K562 (cell line): ENCODE measurements at regions not wholly inside any gene's neighbourhood (a gene's known extent, or its start where the extent isn't known, plus 50 kb on each side); places are given as distances from the start of the nearest gene placed in this dataset.

Experiments used
- ATAC-seq: fragments of 200-7000 bp; cut with Tn5 transposase; 3 replicates; pipeline ENCODE4 v1.9.1; 2020; ENCODE audit warnings: moderate library complexity
- BruUV-seq: library from RNA; stranded (reverse); fragments of 400-500 nt; replicated peaks from 2 replicates; lab custom pipeline; 2021; lab: Mats Ljungman, UMichigan
- CTCF ChIA-PET: fragments of 300-600 bp; formaldehyde crosslinking; extraction: SDS; loops from one replicate; lab custom pipeline; 2021; ENCODE audit warnings: low intra/inter-chr PET ratio; lab: Yijun Ruan, JAX
- POLR2A ChIA-PET: fragments of 300-600, 350-650 bp; sonication (Branson Sonifier 250); formaldehyde crosslinking; extraction: SDS; loops from one replicate; lab custom pipeline; 2021; ENCODE audit warnings: antibody characterized with exemption, inconsistent platforms; lab: Yijun Ruan, JAX
- DNase-seq, 4 experiments: peaks; one replicate each; pipeline versions ENCODE4 v3.0.0 to v3.0.0-alpha.2; 2011 to 2018; ENCODE audit warnings: low spot score in 3 of 4, mixed read lengths in 3 of 4; ENCODE audit errors: extremely low read depth in 1 of 4
- FAIRE-seq: peaks from 2 replicates; lab custom pipeline; 2011; peaks lifted over from hg19 to GRCh38; lab: Jason Lieb, UNC
- H2AFZ ChIP-seq: 2 replicates; pipeline ENCODE4 v1.6.0; 2011; ENCODE audit warnings: low read depth, low read length, control low read depth, inconsistent platforms
- H3K27ac ChIP-seq: fragments of 200-600 bp; 3 replicates; pipeline ENCODE4 v1.8.0; 2011; ENCODE audit warnings: low read depth, mild to moderate bottlenecking, control low read depth, inconsistent platforms, low read length, moderate library complexity, mixed read lengths; ENCODE audit errors: extremely low read depth
- H3K27me3 ChIP-seq, 2 experiments: fragments of 300-600 bp in 1 of 2; 2 replicates in 1 of 2; 3 replicates in 1 of 2; pipeline versions ENCODE4 v1.6.0 to v1.8.0; 2011; ENCODE audit warnings: inconsistent platforms in 2 of 2, low read length in 2 of 2, mild to moderate bottlenecking in 1 of 2, mixed read lengths in 1 of 2, moderate library complexity in 1 of 2; ENCODE audit not compliant: control insufficient read depth in 2 of 2, insufficient read depth in 2 of 2
- H3K36me3 ChIP-seq: fragments of 300-600 bp; 3 replicates; pipeline ENCODE4 v1.8.0; 2011; ENCODE audit warnings: mild to moderate bottlenecking, low read length, inconsistent platforms; ENCODE audit not compliant: control insufficient read depth, insufficient read depth
- H3K4me1 ChIP-seq, 2 experiments: fragments of 200-600 bp in 1 of 2; replicated peaks in 1 of 2; 2 replicates in 1 of 2; 3 replicates in 1 of 2; pipeline versions ENCODE4 v1.5.1 to v1.8.0; 2011; ENCODE audit warnings: inconsistent platforms in 2 of 2, low read length in 2 of 2, mild to moderate bottlenecking in 1 of 2, mixed read lengths in 1 of 2, moderate library complexity in 1 of 2; ENCODE audit not compliant: control insufficient read depth in 2 of 2, insufficient read depth in 2 of 2
- H3K4me2 ChIP-seq: 2 replicates; pipeline ENCODE4 v1.6.1; 2011; ENCODE audit warnings: low read length, control low read depth, inconsistent platforms, mixed read lengths; ENCODE audit not compliant: insufficient read depth
- H3K4me3 ChIP-seq: fragments of 200-600 bp; sonication (generic), shearing (Covaris generic); 2 replicates; pipeline ENCODE4 v1.5.1; 2016; ENCODE audit warnings: control low read depth, inconsistent platforms
- H3K79me2 ChIP-seq: fragments of 200-600 bp; 3 replicates; pipeline ENCODE4 v1.8.0; 2011; ENCODE audit warnings: low read length, inconsistent platforms; ENCODE audit not compliant: control insufficient read depth, insufficient read depth
- H3K9ac ChIP-seq, 2 experiments: 2 replicates each; pipeline versions ENCODE4 v1.6.0 to v1.6.1; 2011; ENCODE audit warnings: low read depth in 2 of 2, low read length in 2 of 2, control low read depth in 1 of 2, inconsistent platforms in 1 of 2, mild to moderate bottlenecking in 1 of 2, mixed read lengths in 1 of 2; ENCODE audit not compliant: insufficient read depth in 1 of 2
- H3K9me1 ChIP-seq: one replicate; pipeline ENCODE4 v1.6.0; 2011; ENCODE audit warnings: inconsistent platforms, mild to moderate bottlenecking, low read length, moderate library complexity; ENCODE audit not compliant: control insufficient read depth, insufficient read depth
- H3K9me3 ChIP-seq: replicated peaks from 2 replicates; pipeline ENCODE4 v1.5.1; 2011; ENCODE audit warnings: low read depth, low read length, inconsistent platforms; ENCODE audit not compliant: control insufficient read depth, insufficient read depth
- H4K20me1 ChIP-seq: replicated peaks from 2 replicates; pipeline ENCODE4 v1.6.1; 2011; ENCODE audit warnings: low read length, inconsistent platforms, mixed read lengths; ENCODE audit not compliant: control insufficient read depth, insufficient read depth
- BMI1 ChIP-seq: fragments of 150-350 bp; IDR thresholded peaks from 2 replicates; pipeline ENCODE4 v1.6.1; 2014; ENCODE audit warnings: low read length
- CTBP1 ChIP-seq: fragments of 450-650 bp; IDR thresholded peaks from 2 replicates; pipeline ENCODE4 v1.6.1; 2016; ENCODE audit warnings: borderline replicate concordance
- MEF2D ChIP-seq: conservative IDR thresholded peaks from 2 replicates; pipeline ENCODE4 v1.6.1; 2016; ENCODE audit warnings: low read depth, missing genetic modification characterization, missing compliant biosample characterization
- POLR2A ChIP-seq: fragments of 450-650 bp; conservative IDR thresholded peaks from 2 replicates; pipeline ENCODE4 v1.6.1; 2016
- PTRF ChIP-seq: fragments of 450-650 bp; IDR thresholded peaks from 2 replicates; pipeline ENCODE4 v1.6.1; 2016; ENCODE audit warnings: mild to moderate bottlenecking, missing genetic modification characterization, missing compliant biosample characterization
- SREBF2 ChIP-seq: sonication (generic); formaldehyde crosslinking; IDR thresholded peaks from 2 replicates; pipeline ENCODE4 v1.4.0; 2020; ENCODE audit warnings: mild to moderate bottlenecking, missing genetic modification reagents
- ZNF217 ChIP-seq: sonication (generic); formaldehyde crosslinking; IDR thresholded peaks from 2 replicates; pipeline ENCODE4 v1.8.0; 2022; ENCODE audit warnings: mild to moderate bottlenecking, missing genetic modification reagents
- ZNF239 ChIP-seq: fragments of 250-450 bp; sonication (Bioruptor Pico); IDR thresholded peaks from 2 replicates; pipeline ENCODE4 v1.4.0; 2020; ENCODE audit warnings: mild to moderate bottlenecking
- ZNF282 ChIP-seq: sonication (generic); formaldehyde crosslinking; IDR thresholded peaks from 2 replicates; pipeline ENCODE4 v1.8.1; 2023; ENCODE audit warnings: missing genetic modification reagents
- WGBS: fragments of 100-300 bp; shearing (Covaris generic); methylation state at CpG from one replicate; pipeline ENCODE4 v1.1.6; 2016; ENCODE audit warnings: low coverage, mixed read lengths; ENCODE audit not compliant: insufficient coverage; ENCODE audit errors: missing lambda C conversion rate; 5-methylcytosine and 5-hydroxymethylcytosine counted together
- in situ Hi-C: fragments of 300-500 bp; cut with MboI; formaldehyde crosslinking; loops from 4 replicates; pipeline ENCODE4 v1.15.0; 2018; ENCODE audit warnings: inconsistent platforms, mixed read lengths
- intact Hi-C: fragments of 100-400 bp; cut with micrococcal nuclease; formaldehyde crosslinking; loops from 2 replicates; pipeline ENCODE4 v1.14.2; 2022
- TF ChIP-seq, protein P1 (sequence below): fragments of 250-450 bp; sonication (Bioruptor Pico); IDR thresholded peaks from 2 replicates; pipeline ENCODE4 v1.8.0; 2021; ENCODE audit warnings: moderate library complexity, mild to moderate bottlenecking, inconsistent platforms
- TF ChIP-seq, protein P2 (sequence below): sonication (generic); formaldehyde crosslinking; IDR thresholded peaks from 2 replicates; pipeline ENCODE4 v1.8.1; 2023; ENCODE audit warnings: mild to moderate bottlenecking, missing genetic modification reagents
- TF ChIP-seq, protein P3 (sequence below): fragments of 450-650 bp; formaldehyde crosslinking; IDR thresholded peaks from 2 replicates; pipeline ENCODE4 v1.4.0; 2020; ENCODE audit warnings: mild to moderate bottlenecking
- TF ChIP-seq, protein P4 (sequence below): sonication (generic); formaldehyde crosslinking; IDR thresholded peaks from 2 replicates; pipeline ENCODE4 v1.8.0; 2022; ENCODE audit warnings: mild to moderate bottlenecking, missing genetic modification reagents

DNA sequence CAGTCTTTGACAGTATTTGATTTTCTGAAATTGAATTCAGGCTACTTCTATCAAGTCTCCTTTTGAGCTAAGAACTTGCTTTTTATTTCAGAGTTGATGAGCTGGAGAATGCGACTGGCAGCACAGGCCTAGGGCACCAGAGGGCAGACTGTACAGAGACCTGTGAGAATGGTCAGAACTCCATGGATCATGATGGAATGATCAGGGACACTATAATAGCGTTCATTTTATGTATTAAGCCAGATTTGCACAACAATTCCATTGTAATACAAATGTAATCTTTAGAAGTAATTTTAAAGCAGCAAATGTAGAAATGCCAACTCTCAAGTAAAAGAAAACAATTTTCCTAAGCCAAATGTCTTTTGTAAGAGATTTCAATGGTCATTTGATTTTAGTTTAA, 902.4 kb downstream of the NR2F1-AS1 start (continued):
- TF ChIP-seq, protein P1, sequence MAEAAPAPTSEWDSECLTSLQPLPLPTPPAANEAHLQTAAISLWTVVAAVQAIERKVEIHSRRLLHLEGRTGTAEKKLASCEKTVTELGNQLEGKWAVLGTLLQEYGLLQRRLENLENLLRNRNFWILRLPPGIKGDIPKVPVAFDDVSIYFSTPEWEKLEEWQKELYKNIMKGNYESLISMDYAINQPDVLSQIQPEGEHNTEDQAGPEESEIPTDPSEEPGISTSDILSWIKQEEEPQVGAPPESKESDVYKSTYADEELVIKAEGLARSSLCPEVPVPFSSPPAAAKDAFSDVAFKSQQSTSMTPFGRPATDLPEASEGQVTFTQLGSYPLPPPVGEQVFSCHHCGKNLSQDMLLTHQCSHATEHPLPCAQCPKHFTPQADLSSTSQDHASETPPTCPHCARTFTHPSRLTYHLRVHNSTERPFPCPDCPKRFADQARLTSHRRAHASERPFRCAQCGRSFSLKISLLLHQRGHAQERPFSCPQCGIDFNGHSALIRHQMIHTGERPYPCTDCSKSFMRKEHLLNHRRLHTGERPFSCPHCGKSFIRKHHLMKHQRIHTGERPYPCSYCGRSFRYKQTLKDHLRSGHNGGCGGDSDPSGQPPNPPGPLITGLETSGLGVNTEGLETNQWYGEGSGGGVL (CRISPR knock-in tag) = no peak
- TF ChIP-seq PTRF (tag) (no peak), POLR2A (no peak), ZNF239 (CRISPR knock-in tag) (no peak), BMI1 (no peak)
- TF ChIP-seq, all 486 proteins: peak for 0

- no peaks in the 10 kb centered on the region for H3K79me2 ChIP-seq
- no peaks in the 10 kb centered on the region; the same call in 1 of the 2 replicates for H3K9me3 ChIP-seq
- no peak overlapping the region for H3K4me2 ChIP-seq
- no peaks in the 10 kb centered on the region for H3K4me1 ChIP-seq
- no peak overlapping the region for H3K9ac ChIP-seq
- ATAC-seq (no peak), DNase-seq (no peak), FAIRE-seq (no peak)
- H3K27ac ChIP-seq = no peak overlapping the region
- no TSS peak for BruUV-seq
- POLR2A ChIA-PET = no interaction called here
- 3% methylated on average over 8 of the region's 8 CpGs for WGBS
- in situ Hi-C loops (no loop called here), intact Hi-C loops (no loop called here)
- H3K36me3 ChIP-seq = no peaks in the 10 kb centered on the region
- no peak overlapping the region for H3K4me3 ChIP-seq
- CTCF ChIA-PET = no interaction called here
- no peaks in the 10 kb centered on the region for H3K9me1 ChIP-seq
- no peaks in the 10 kb centered on the region for H3K27me3 ChIP-seq
- no peak overlapping the region for H2AFZ ChIP-seq
- no peaks in the 10 kb centered on the region for H4K20me1 ChIP-seq
- TF ChIP-seq, protein P2, sequence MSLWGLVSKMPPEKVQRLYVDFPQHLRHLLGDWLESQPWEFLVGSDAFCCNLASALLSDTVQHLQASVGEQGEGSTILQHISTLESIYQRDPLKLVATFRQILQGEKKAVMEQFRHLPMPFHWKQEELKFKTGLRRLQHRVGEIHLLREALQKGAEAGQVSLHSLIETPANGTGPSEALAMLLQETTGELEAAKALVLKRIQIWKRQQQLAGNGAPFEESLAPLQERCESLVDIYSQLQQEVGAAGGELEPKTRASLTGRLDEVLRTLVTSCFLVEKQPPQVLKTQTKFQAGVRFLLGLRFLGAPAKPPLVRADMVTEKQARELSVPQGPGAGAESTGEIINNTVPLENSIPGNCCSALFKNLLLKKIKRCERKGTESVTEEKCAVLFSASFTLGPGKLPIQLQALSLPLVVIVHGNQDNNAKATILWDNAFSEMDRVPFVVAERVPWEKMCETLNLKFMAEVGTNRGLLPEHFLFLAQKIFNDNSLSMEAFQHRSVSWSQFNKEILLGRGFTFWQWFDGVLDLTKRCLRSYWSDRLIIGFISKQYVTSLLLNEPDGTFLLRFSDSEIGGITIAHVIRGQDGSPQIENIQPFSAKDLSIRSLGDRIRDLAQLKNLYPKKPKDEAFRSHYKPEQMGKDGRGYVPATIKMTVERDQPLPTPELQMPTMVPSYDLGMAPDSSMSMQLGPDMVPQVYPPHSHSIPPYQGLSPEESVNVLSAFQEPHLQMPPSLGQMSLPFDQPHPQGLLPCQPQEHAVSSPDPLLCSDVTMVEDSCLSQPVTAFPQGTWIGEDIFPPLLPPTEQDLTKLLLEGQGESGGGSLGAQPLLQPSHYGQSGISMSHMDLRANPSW = no peak
- TF ChIP-seq ZNF282 (CRISPR knock-in tag) (no peak), SREBF2 (CRISPR knock-in tag) (no peak), MEF2D (no peak), CTBP1 (no peak), ZNF217 (no peak)
- TF ChIP-seq, protein P3, sequence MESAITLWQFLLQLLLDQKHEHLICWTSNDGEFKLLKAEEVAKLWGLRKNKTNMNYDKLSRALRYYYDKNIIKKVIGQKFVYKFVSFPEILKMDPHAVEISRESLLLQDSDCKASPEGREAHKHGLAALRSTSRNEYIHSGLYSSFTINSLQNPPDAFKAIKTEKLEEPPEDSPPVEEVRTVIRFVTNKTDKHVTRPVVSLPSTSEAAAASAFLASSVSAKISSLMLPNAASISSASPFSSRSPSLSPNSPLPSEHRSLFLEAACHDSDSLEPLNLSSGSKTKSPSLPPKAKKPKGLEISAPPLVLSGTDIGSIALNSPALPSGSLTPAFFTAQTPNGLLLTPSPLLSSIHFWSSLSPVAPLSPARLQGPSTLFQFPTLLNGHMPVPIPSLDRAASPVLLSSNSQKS (CRISPR knock-in tag) = no peak
- TF ChIP-seq, protein P4, sequence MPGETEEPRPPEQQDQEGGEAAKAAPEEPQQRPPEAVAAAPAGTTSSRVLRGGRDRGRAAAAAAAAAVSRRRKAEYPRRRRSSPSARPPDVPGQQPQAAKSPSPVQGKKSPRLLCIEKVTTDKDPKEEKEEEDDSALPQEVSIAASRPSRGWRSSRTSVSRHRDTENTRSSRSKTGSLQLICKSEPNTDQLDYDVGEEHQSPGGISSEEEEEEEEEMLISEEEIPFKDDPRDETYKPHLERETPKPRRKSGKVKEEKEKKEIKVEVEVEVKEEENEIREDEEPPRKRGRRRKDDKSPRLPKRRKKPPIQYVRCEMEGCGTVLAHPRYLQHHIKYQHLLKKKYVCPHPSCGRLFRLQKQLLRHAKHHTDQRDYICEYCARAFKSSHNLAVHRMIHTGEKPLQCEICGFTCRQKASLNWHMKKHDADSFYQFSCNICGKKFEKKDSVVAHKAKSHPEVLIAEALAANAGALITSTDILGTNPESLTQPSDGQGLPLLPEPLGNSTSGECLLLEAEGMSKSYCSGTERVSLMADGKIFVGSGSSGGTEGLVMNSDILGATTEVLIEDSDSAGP (CRISPR knock-in tag) = no peak
These were observed 904.5 kb downstream of the NR2F1-AS1 start for GRCh38 chr5:92676215-92677165.
